HG02571 (cell line): ENCODE measurements at regions not wholly inside any gene's neighbourhood (a gene's known extent, or its start where the extent isn't known, plus 50 kb on each side); places are given as distances from the start of the nearest gene placed in this dataset.
"Not testable (repeated sequence)": the region's sequence is repeated elsewhere in the genome, so short reads cannot be mapped to it uniquely, and the experiment has no call there.

Experiments
- ATAC-seq: cut with Tn5 transposase; IDR thresholded peaks from one replicate; pipeline ENCODE4 v1.9.1; 2021; ENCODE audit warnings: mild to moderate bottlenecking, moderate library complexity; ENCODE audit not compliant: unreplicated experiment

DNA sequence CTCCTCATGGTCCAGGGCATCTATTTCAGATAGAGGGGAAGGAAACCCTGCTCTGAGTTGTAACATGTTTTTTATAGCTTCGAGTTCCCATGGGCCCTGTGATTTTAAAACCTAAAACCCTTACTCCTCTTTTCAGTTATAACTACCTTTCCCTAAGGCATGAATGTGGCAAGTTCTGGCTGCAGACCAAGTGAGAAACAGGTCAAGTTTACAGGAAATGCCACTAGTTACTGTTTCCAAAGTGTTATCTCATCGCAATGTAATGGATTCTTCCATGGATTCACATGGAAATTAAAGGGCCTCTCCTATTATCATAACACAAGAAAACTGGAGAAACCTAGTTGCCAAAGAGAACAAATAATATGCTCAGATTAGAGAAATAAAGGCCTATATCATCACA is 574.5 kb upstream of the GRAMD2B start:
- ATAC-seq = no peak

DNA sequence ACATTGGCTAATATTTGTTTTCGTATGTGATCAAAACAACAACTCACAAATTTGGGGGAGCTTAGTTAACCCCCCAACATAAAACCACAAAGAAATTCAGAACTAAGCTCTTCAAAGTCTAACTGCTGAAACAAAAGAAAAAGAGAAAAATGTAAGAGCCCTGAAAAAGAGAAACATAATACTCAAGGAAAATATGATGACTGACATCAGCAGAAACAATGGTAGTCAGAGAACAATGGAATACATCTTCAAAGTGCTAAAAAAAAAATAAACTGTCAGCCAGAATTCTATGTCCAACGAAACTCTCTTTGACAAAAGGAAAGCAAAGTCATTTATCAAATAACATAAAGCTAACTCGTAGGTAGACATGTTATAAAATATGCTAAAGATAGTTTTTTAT is 566.3 kb upstream of the GRAMD2B start:
- ATAC-seq = no peak

DNA sequence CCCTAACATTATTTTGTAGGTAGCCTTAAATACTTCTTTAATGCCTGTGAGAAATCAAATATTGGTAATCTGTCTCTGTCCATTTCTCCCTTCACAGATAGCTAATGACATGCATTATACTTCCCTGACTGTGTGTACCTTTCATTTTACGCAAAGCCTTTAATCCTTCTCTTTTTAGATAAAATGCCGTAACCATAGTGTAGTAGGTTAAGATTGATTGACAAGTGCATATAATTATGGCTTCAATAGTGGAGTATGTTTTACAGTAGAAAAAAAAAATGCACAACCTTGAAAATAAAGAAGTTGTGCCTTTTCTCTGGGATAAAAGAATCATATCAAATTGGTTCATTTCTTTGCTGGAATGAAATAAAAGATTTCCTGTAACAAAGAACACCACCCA is 559.6 kb upstream of the GRAMD2B start:
- ATAC-seq = no peak

DNA sequence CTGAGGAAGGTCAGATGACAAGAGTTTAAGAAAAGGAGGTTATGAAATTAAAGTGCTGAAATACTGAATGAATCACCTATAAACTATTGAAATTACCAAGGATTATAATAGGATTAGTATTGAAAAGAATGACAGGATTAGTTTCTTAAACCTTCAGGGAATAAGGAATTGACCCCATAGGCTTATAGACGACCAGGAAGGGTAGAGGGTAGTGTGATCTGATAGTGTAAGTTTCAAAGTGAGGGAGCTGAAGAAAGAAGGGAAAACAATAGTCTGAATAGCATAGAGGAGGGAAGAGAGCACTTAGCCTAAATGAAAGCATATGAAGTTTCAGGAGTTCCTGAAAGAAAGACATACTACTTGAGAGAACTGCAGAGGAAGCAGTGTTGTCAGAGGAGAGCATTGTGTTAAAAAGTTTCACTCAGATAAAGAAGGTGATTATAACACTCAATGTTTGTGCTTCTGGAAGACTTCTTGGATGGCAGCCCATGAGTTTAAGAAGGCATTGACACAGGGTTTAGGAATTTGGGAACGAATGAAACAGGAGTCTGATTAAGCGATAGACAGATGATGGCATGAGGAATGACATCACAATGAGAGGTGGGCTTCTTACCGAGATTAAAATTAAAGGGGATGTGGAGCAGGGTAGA is 557.9 kb upstream of the GRAMD2B start:
- ATAC-seq = no peak

DNA sequence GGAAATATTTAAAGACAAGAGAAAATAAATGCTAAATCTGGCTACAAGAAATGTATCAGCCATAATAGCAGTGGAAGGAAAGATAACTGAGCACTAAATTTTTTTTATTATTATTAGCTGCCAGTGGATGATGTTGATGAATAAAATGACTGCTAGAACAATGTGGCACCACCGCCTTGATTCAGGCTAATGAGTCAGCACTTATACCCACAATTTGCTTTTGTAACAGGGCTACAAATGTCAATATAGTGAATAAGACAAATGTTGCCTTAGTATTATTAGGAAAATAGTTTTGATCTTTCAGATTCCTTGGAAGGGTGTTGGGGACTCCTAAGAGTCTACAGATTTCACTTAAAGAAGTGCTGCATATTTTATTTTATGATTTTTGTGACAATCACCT is 555.2 kb upstream of the GRAMD2B start:
- no peak for ATAC-seq

DNA sequence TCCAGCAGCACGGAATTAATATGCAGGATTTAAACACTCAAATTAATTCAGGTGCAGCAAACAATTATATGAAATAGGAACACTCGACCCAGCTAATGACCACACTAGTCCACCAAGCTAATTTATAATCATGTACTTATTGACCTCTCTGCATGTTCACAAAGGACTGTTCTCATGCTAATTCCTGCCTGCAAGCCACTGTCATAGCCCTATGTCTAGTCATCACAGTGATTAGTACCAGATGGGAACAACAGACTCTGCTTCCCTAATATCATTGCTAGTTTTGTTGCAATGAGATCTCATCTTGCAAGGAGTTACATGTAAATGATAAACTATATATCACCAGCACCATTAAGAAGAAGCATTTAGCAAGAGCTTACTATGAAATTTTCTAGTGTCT is 553.0 kb upstream of the GRAMD2B start:
- ATAC-seq = no peak

DNA sequence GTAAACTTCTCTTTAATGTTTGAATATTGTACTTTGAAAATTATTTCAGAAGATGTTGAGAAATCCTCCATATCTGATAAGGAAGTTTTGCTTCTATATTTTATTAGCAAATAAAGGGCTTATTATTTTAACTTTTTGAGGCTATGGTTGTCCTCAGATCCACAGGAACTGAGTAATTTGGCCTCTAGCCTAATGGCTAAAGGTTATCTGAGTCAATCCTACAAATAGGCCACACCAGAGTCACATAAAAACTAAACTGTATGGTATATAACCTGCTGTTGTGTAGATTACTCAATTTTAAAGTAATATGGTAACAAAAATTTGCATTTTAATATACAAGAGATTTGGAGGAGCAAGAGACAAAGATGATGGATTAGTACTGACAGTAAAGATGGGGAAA is 549.2 kb upstream of the GRAMD2B start:
- no peak for ATAC-seq

DNA sequence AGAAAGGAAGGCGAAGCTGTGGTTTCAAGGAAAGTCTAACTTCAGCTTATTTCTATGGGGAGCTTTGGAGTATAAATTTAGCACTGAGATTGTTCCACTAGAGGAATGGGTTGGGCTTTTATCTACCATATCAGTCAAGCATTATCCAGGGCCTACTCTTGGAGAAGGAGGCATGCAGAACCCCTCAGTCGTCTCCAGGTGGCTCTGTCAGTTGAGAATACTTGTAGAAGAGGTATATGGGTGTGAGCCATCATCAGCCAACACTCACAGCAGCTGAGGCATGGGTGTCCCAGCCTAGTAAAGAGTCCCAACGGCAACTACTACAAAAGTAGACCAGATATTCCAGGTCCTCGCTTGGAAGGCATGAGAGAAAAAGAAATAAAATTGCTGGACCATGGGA is 548.5 kb upstream of the GRAMD2B start:
- no peak for ATAC-seq

DNA sequence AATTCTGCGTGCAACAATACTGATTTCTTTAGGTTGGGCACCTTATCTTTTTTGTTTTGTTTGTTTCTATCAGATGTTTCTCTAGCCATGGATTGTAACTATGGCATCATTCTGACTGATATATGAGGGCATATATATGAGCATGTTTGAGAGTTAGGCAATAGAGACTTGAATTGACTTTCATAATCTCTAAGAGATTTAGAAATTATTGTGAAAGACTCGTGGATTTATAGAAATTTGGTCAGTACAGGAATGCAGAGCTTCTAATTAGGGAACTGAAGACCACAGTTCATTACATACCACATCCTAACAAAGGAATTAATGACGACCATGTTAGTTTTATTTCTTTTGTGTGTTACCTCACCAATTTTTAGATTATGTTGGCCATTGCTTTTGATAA is 546.0 kb upstream of the GRAMD2B start:
- ATAC-seq = no peak

DNA sequence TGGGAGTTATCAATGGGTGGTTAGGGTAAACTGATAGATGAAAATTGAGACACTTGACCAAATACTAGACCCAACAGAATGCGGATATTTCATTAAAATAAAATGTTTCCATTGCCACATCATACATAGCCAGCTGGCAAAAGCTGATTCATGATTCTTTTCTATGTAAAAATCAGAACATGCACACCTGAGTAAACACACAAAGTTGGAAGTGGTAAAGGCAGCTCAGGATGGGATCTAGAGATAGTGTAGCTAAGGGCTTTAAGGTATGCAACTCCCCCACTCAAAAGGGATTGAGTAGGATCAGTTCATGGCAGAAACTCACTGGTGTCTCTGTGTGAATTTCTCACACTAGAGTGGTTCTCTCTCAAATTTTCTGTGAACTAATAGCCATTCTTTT is 541.1 kb upstream of the GRAMD2B start:
- no peak for ATAC-seq

DNA sequence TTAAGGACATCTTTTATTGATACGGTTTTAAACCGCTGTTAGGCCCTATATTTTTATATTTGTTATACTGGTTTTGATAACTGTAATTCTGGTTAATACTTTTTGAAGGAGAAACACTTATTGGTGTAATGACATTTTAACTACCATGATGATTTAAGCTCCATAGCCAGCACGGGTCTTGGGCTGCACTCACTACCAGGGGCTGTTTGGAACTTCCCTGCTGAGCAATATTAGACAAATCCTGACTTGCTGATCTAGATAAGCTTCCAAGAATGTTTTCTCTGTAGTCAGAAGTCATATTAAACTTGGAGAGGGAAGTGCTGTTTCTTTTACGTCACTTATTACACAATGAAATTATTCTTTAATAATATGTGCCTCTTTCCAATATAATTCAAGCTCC is 540.0 kb upstream of the GRAMD2B start:
- ATAC-seq = no peak

DNA sequence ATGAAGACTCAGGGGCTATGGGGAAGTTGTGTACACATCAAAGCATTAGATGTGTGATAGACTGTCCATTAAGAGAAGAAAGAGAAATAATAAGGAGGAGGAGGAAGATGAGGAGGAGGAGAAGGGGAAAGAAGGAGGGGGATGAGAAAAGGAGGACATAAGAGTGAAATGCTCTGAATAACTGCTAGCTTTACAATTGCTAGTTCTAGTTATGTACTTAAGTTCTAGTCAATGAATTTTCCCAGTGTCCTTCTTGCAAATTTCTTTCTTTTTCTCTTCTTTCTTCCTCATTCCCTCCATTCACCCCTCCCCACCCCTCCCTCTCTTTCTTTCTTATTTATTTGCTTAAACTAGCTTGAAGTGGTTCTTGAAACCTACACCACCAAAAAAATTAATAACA is 534.9 kb upstream of the GRAMD2B start:
- ATAC-seq = no peak

DNA sequence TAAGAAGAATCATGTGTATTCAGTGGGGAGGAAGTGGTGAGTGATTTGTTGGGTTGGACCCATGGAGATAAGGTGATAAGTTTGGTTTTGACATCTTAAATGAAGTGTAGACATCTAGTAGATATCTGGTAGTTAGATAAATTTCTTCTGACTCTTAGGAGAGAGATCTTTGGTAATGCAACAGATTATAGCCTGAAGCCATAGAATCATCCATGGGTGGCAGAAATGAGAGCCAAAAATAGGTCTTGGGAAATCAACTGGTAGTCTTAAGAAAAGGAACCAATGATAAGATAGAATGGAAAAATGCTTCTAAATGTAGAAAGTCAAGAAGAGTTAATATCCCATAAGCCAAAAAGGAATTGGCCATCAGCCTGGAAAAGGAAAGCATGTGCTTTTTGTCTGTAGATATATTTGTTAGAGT is 532.7 kb upstream of the GRAMD2B start:
- ATAC-seq = no peak

DNA sequence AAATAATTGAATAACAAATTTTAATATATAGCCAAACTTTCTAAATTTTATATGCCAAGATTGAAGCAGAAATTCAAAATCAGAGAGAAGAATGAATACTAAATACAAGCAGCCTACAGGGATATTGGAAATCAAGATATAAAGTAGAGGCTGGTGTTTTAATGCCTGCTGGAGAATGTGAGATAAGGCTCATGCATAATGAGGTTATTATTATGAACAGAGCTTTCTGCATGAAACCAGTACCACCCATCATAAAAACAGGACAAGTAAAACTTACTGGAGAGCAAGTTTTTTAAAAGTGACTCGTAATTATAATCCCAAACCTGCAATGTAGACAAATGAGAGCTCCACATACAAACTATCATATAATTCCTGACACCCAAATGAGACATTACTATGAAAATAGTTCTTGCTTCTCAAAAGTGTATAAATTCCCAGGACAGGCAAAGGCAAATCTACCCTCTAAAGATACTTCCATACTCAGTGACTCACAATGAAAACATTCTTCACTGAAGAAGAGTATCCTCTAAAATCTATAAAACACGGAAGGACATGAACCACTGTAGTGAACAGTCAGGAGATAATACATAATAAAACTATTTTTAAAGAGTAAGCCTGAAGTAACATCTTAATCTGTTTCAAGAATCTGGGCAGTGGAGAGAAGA is 532.0 kb upstream of the GRAMD2B start:
- no peak for ATAC-seq

DNA sequence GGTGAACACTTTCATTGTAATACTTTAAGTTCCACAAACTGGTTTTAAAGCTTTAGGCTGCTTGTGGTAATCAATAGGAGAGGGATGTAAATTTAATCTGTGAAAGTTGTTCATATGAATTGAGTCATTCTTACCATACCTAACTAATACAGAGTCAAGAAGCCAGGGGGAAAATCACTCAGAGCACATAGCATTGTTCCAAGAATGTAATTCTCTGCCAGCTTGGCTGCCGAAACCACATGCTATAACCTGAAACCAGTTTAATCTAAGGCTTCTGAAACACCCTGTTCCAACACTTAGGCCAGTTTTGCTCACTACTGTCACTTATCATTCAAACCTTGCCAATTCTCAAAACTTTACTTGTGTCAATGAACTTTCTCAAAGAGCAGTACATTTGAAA is 528.8 kb upstream of the GRAMD2B start:
- no peak for ATAC-seq

DNA sequence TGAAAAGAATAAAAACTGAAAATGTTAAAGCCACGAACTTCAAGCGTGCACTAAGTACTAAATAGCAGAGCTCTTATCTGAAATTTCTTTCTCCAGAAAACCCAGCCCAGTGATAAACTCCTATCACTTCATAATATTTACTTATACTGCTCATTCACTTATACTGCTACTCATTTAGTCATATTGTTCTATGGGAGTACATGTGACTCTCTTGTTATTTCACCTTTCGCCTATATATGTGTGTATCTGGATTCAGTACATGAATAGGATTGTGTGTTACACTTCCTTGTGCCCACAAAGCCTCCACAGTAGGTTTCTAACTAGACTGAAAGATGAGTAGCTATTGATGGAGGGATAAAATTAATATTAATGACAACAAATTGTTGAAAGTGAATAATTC is 526.8 kb upstream of the GRAMD2B start:
- no peak for ATAC-seq

DNA sequence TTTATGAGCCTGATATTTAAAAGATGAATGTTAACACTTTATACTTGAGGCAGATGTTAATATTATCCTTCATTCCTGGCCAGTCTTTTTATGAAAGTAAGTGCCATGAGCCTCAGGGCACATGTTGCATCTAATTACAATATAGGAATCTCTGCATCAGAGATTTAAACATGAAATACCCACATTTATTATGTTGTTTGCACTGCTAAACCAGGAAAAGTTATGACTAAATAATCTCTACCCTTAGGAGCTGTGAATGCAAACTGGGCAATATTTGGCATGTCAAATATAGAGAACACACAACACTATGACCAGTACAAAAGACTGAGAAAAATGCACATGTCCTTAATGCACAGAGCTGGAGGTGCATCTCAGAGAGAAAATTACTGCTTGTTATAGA is 526.1 kb upstream of the GRAMD2B start:
- no peak for ATAC-seq

DNA sequence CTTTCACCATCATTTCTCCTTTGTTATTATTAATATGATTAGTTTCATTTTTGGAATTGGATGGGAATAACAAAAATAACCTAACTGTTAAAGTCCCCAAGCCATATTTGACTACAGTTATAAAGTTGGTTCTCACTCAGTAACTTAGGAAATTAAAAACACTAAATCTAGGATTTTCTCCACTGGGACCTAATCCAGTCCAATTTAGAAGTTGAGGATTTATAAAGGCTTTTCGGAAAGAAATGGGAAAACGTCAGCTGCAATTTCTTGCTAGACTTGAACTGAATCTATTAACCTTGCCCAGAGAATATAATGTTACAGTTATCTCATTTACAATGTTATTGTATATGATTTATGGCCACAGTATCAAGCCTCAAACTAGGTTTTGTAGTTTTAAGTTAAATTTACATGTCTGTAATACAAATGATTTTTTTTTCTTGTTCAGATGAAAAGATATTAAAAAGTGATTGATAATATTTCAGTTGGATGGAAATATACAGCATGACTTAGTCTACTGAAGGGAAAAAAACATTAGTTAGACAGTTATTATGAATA is 524.3 kb upstream of the GRAMD2B start:
- no peak for ATAC-seq

DNA sequence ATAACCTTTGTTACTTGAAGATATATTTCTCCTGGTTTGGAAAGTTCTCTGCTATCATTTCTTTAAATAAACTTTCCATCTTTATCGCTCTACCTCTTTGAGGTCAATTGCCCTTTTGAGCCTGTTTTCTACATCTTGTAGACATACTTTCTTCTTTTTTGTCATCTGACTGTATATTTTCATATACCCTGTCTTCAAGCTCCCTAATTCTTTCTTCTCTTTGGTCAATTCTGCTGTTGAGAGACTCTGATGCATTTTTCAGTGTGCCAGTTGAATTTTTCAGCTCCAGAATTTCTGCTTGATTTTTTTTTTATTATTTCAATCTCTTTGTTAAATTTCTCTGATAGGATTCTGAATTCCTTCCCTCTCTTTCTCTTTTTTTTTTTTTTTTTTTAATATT is 511.2 kb upstream of the GRAMD2B start:
- ATAC-seq = no peak

DNA sequence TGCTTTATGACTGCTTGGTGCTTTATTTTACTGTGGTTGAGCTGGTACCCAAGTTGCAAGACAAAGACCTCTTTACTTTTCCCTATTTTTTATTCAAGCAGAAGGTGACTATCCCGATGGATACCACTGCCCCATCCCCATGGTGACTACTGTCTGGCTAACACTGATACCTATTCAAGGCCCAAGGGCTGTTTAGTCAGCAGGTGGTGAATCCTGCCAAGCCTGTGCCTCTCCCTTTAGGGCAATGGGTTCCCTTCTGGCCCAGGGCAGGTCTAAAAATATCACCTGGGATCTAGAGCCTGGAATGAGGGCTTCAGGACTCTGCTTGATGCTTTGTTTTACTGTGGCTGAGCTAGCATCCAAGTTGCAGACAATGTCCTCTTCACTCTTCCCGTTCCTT is 510.0 kb upstream of the GRAMD2B start:
- ATAC-seq = no peak

DNA sequence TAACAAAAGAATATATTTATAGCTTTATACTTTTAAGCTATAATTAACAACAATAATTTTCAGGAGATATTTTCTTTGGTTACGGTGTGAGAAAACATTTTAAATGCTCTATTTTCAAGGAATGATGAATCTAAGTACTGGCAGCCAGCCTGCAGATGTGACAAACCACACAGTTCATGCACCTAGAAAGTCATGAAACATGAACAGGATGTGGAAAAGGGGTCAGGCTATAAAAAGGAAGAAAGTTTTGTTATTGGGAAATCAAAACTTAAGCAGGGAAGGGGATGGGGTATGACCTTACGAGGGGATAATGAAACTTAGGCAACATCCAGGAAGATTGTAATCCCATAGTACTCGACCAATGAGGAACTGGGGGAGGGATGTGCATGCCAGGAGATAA is 508.7 kb upstream of the GRAMD2B start:
- no peak for ATAC-seq

DNA sequence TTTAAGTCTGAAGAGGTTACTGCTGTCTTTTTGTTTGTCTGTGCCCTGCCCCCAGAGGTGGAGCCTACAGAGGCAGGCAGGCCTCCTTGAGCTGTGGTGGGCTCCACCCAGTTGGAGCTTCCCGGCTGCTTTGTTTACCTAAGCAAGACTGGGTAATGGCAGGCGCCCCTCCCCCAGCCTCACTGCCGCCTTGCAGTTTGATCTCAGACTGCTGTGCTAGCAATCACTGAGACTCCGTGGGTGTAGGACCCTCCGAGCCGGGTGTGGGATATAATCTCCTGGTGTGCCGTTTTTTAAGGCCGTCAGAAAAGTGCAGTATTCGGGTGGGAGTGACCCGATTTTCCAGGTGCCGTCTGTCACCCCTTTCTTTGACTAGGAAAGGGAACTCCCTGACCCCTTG is 499.3 kb upstream of the GRAMD2B start:
- ATAC-seq = not testable (repeated sequence)

DNA sequence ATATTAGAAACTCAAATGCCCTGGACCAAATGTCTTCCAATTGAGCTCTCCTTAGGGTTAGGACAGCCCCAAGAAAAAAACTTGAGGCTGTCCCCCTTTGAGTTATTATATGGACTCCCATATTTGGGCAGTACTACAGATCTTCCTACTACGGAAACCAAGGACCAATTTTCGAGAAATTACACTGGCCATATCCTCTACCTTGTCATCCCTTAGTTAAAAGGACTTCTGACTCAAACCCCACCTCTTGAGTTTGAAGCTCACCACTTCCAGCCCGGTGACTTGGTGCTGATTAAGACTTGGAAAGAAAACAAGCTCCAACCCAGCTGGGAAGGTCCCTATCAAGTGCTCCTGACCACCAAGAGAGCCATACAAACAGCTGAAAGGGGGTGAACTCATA is 497.0 kb upstream of the GRAMD2B start:
- ATAC-seq = no peak
